Dedifferentiated amniotic fluid mesenchymal stem cell (primary cell): ENCODE measurements at regions not wholly inside any gene's neighbourhood (a gene's known extent, or its start where the extent isn't known, plus 50 kb on each side); places are given as distances from the start of the nearest gene placed in this dataset.

Experiments used
- DNase-seq: peaks from one replicate; pipeline ENCODE4 v3.0.0-alpha.2; 2016; ENCODE audit errors: extremely low spot score

DNA sequence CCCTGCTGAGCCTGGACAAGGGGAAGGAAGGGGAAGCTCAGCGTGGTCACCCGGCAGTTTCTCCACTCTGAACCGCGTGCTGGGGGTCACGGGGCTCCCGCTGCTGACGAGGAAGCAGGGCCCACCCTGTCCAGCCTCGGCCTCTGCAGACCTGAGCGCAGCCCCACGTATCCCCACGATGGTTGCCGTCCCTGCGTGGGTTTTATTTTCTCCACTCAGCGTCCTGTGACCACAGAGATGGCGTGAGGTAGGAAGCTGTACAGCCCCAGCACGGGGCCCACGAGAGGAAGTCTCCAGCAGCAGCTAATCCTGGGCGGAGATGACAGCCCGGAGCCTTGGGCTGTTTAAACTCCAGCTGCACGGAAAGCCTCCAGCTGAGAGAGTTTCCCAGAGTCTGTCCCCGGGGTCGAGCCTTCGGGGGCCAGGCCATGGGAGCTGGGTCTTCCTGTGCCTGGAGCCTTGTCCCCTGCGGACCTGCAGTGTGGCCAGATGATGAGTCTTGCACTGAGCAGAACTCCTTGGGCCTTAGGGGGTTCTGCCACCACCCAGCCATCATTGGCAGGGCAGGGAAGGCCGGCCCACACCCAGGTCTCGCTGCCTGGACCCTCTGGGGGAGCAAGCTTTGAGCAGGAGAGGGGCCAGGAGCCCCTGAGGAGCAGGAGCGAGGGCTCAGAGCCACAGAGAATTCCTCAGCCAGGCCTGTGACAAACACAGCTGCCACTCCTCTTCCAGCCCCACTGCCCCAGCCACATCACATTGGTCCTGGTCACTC lies 72.8 kb upstream of the FAM20C start:
- DNase-seq: peak; percentile 41

DNA sequence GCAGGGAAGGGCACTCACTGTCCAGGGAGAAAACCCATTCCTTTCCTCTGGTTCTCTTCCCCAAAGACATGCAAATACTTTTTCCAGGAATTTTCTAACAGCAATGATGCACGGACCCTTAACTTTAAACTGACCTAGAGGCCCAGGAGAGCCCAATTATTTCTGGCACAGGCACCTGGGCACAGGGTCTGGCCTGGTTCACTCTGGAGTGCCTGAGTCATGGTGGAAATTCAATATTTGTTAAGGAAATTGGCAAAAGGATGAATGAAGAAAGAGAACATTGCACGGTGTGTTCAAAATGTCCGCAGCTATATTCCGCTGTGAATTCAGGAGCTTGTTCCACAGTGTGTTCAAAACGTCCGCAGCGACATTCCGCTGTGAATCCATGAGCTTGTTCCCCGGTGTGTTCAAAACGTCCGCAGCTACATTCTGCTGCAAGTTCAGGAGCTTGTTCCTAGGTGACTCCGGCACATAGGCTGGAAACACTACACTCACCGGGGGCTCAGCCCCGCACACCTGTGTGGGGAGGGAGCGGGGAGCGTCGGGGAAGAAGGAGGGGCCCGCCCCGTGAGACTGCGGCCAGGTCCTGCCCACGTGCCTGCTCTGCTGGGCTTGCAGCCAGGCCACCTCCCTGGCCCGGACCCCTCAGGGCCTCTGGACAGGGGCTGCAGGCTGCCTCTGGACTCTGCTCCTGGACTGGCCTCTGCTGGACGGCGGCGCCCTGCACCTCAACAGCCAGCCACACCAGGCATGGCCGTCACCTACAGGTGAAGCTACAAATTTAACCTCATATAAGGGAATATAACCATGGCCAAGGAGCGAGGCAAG lies 72.0 kb upstream of the FAM20C start:
- no peak for DNase-seq

DNA sequence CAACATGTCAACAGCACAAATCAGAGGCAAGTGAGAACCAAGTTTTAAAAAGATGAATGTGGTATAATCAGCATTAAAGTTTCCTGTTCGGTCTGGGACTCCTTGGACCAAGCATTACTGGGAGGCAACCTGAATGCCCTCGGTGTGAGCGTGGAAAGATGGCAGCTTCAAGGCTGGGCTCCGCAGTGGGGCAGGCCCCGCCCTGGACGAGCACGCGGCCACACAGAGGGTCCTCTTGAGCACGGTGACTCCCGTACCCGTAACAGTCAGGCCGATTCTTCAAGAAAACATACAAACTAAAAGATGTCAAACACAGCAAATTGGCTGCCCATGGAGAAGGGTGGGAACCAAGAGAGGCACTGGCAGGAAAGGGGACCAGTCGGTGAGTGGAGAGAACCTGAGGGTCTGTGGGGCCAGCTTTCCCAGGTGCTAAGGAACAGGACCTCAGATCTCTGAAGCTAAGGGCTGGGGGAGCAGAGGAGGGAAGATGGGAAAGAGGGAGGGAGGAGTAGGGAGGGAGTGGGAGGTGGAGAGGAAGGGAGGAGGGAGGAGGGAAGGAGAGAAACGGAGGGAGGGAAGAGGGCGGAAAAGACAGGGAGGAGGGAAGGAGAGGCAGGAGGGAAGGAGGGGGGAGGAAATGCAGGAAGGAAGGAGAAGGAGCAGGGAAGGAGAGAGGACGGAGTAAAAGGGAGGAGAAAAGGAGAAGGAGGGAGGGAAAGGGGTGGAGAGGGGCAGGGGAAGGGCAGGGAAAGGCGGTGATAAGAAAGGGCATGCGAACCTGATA lies 71.2 kb upstream of the FAM20C start:
- no peak for DNase-seq

DNA sequence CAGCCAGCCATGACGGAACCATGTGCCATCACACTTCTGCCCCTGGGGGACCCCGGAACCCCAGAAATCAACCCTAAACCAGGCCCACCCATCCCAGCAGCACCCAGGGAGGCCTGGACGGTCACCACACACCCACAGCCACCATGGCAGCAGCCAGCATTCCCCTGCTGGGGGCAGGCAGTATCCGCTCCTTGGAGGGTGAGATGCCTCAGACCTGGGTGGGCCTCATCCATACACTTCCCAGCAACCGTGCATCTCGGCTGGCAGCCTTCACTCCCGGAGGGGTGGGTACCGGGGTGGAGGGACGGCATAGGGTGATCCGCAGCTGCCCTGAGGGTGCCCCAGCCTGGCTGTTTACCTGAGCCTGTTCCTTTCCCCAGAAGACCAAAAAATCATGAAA lies 69.1 kb upstream of the FAM20C start:
- no peak for DNase-seq

DNA sequence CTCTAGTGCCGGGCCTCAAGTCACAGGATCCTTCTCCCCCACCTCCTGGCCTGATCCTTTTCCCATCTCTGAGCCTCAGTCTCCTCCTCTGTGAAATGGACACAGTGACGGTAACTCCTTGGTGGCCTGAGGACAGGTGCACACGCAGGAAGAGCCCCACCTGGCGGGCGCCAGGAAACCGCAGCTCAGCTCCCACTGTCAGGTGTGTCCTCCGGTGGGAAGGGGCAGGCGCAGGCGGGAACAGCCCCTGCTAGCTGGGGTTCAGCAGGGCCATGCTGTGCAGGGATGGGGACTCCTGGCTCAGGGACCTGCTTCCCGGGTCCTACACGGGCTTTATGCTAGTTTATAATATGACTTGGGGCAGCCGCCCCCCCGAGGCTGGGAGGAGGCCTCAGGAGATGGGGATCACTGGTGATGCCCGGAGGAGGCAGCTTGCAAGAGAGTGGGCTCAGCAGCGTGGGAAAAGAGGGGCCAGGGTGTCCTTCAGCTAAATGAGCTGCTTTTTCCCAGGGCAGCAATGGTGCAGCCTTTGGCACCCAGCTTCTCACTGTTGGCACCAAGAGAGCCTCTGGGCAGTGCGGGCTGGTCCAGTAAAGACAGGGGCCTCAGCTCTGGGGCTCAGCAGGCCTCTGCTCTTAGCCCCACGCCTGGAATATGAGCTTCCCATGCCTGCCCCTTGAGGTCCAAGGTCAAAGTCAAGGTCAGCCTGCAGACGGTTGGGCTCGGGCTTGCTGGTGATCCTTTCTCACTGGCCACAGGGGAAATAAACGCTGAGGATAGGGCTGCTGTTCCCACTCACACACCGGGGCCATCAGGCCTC lies 68.0 kb upstream of the FAM20C start:
- no peak for DNase-seq

DNA sequence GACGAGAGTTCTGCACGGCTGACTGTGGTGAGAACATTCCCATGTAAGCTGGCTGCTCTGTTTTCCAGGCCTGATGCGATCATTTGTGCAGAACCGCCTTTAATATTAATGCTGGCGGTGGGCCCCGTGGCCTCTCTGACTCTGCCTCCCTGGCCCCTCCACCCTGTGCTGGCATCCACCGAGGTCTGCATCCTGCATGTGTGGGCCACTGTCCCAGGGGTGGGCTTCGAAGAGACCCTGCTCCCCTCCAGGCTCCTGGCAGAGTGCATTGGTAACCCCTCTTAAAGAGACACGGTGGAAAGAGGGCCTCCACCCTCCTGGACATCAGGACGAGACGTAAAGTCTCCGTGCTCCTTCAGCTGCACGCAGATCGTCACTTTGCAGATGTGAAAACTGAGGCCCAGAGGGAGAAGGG lies 67.3 kb upstream of the FAM20C start:
- DNase-seq: no peak

DNA sequence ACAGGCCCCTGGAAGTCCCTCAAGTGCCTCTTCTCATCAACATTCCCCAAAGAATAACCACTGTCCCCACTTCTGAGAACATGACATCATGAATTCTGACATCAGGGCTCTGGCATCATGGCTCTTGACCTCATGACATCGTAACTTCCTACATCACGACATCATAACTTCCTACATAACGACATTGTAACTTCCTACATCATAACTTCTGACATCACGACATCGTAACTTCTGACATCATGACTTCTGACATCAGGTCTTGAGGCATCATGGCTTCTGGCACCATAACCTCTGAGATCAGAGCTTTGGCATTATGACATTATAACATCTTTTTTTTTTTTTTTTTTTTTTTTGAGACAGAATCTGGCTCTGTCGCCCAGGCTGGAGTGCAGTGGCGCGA lies 66.7 kb upstream of the FAM20C start:
- DNase-seq: no peak

DNA sequence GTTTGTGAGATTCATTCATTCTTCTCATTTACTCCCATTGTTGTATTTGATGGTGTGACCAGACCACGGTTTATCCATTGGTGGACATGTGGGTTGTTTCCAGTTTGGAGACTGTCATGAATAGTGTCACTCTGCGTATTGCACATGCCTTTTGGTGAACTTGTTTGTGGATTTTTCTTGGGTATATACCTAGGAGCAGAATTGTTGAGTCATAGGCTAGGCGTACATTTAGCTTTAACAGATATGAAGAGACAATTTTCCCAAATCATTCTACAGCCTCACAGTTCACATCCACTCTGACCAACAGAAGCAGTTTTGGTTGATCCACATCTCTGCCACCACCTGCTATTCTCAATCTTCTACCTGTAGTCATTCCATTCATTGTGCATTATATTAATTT lies 66.0 kb upstream of the FAM20C start:
- DNase-seq: no peak

DNA sequence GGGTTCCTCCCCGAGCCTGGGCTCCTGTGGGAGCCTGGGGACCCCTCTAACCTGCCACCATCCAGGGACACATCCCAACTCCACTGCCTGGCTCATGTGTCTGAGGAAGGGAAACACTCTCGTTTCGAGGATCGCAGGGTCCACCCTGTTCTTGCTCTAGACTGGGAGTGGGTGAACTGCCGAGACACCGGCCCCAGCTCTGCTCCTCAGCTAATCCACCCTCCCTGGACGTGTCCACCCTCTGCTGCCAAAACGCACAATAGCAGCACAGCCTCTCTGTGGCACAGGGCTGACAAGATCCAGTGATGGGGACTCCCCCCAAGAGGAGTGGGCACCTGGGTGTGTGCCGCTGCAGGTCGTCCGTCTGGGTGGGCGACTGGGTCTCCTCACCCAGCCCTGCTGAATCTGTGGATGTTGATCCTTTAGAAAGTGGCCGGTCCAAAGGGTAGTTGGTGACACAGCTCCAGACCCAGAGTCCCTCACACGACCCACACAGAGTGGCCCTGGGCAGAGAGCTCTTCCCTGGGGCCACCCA lies 65.2 kb upstream of the FAM20C start:
- no peak for DNase-seq

DNA sequence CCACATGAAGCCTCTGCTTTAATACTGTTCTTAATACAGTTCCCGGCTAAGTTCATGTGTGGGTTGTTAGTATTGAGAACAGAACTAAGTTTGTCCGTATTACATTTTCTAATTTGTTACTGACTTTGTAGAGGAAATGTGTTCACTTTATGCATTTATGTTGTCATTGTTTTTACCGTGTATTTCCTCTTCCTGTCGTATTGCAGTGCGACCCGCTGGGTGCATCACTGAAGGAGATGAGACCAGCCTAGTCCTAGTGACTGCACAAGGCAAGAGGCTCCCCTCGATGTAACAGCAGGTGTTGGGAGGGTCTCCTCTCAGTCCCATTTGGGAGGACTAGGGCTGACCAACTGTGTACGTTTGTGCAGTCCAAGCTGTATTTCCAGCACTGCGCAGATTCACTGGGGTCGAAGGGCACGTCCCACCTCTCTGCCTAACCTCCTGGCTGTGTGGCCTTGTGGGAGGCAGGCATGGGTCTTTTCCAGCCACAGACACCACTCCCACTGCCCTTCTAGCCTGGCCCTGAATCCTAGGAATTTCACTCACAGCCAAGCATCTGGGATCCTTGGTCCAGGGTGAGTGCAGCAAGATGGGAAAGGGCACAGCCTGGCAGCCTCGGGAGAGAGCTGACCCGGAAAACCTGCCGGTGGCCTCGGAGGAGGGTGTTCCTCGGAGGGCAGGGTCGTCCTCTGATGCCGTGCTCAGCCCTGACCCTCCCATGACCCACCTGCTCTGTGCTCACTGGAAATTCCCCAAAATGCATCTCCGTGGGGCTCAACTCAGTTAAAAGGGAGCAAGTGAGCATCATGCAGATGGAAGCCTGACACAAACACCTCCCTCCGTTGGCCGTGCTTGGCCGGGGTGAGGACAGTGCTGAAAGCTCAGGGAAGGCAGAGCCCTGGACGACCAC lies 63.9 kb upstream of the FAM20C start:
- no peak for DNase-seq

DNA sequence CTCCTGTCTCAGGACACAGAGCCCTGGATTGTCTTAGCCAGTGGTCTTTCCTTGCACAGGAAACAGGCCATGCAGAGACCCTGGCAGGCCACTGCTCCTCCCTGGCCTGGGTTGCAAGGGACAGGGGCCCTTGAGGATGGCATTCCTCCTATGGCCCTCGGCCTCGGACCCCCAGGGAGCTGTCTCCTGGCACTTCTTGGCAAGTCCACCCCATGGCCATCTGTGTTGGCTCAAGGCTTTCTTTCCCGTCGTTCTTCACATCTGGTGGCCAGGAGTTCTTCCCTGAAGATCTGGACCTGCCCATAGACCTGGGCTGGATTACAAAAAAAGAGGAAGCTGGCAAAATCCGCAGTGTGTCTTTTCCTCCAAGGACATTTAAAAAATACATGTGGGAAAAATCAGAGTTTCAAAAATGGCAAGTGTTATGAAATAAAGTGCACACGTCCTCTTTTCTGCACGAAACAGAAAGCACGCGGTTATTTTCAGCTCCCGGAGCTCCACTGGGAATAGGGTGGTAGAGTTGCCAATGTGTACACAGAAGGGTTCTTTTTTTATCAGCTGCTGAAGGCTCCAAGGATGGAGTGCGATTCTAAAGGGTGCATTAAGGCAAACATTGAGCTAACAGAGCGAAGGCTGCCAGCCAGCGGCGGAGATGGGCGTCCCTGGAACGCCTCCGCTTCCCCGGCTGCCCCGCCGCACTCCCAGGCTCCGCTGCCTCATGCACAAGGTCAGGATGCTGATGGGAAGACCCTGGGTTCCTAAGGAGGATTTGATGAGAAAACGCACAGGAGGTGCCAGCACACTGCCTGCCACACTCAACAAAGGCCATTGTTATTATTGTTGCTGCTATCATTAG lies 62.8 kb upstream of the FAM20C start:
- DNase-seq: no peak

DNA sequence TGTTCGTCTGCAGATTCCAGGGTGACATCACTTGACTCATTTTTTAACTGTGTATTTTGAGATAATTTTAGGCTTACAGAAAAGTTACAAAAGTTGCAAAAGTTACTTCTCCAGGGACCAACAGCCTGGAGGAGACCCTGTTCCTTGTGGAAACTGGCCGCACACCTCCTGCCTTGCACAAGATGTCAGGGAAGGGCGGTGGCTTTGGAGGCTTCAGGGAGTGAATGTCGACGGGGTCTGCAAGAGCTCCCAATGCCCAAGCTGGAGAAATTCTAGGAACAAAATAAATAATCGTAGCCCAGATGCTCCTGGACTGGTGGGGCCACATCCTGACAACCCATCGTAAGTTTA lies 62.2 kb upstream of the FAM20C start:
- DNase-seq: no peak

DNA sequence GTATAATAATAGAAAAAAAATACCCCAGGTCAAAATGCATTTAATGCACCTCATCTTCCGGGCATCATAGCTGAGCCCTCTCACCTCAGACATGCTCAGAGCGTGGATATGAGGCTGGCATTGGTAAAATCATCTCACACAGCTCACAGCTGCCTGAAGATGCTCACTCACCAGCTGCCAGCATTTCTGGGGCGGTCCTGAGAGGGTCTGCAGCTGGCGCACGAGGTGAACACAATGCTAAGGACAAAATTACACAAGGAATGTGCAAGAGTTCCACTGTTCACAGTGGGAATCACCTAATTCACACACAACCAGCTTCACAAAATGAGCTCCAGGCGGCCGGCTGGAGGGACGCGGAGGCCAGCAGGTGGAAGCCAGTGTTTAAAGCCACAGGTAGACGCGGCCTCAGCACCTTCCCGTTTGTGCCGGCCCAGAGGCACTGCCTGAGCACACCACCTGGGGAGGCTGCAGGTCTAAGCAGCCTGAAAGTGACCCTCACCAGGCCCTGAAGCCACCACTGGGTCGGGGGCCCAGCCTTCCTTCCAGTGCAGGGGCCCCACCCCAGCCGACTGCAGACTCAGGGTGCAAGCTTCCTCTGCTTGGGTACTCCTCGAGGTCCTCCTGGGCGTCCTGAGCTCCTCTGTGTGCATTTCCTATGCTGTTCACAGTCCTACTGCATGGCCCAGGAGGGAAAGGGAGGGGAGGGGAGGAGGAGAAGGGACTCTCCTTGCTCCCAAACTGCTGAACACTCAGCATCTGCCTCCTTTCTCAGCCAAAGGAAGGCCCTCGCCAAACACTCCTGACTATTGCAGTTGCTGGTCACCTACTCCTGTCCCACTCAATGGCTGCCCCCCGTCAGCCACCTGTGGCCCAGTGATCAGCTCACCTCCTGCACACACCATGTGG lies 61.2 kb upstream of the FAM20C start:
- no peak for DNase-seq

DNA sequence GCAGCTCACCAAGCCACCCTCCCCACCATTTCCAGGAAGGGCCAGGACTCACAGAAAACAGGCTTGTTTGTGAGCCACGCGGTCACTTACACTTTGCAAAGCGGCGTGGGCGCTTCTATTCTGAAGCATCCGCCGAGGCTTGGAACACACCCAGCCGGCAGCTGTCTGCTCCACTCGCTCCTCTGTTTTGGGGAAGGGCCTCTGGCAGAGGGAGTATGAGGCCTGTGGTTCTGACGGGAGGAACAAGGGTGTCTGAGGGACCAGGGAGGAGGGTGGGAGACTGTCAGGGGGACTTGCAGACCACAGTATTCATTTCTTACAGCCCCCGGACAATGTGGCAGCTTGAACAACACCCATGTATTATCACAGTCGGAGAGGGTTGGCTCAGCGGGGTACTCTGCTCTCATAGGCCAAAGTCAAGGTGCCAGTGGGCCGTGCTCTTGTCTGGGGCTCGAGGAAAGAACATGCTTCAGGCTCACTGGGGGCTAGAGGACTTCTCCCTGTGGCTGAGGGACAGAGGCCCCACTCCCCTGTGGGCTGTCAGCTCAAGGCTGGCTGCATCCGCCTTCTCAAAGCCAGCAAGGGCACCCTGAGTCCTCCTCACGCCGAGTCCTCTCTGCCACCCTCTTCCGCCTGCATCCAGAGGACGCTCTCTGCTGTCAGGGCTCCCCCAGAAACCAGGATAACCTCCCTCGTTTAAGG lies 60.4 kb upstream of the FAM20C start:
- no peak for DNase-seq

DNA sequence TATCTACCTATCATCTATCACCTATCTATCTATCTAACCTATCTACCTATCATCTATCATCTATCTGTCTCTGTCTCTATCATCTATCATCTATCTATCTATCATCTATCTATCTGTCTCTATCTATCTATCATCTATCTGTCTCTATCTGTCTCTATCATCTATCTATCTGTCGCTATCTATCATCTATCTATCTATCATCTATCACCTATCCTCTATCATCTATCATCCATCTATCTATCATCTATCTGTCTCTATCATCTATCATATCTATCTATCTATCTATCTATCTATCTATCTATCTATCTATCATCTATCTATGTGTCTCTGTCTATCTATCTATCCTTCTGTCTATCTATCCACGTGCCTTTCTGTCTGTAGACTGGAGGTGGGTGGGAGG lies 59.5 kb upstream of the FAM20C start:
- no peak for DNase-seq

DNA sequence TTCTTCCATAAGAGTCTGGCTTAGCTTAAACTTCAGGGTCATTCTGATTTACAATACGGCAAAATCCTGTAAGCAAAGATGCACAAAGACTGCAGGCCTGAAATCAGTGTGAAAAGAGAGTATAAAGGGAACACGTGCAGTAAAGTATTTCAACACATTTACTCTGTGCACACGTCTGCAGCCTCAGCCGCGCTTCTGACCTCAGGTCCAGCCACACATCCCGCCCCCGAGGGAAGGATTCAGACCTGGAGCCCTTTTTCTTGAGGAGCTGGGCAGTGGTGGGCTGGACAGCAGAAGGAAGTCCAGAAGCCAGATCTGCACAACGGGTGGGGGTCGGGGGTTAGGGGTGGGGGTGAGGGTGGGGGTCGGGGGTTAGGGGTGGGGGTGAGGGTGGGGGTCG lies 58.9 kb upstream of the FAM20C start:
- DNase-seq: no peak

DNA sequence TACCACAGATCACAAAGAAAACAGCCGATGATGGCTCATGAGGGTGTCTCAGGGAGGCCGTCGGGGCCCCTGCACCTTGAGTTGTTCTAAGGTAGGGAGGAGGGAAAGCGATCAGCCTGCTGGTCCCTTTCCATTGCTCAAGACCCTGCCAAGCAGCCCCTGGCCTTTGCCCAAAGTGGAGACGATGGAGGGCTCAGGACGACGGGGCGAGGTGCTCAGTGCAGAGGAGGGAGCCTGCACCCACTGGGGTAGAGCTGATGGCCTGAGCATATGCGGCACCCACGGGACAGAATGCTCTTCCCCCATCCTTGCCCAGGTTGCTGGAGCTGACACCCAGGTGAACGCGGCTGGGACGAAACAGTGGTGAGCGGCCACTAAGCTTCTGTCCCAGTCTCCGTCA lies 58.3 kb upstream of the FAM20C start:
- no peak for DNase-seq
